Glutamatergic neuron (in vitro differentiated cells): ENCODE measurements at regions not wholly inside any gene's neighbourhood (a gene's known extent, or its start where the extent isn't known, plus 50 kb on each side); places are given as distances from the start of the nearest gene placed in this dataset.

ENCODE experiments used
- DNase-seq: peaks from one replicate; pipeline ENCODE4 v3.0.0; 2022
- H3K27ac Mint-ChIP-seq: one replicate; pipeline ENCODE4 v1.8.0; 2020; ENCODE audit warnings: mild to moderate bottlenecking, mixed read lengths, inconsistent platforms; ENCODE audit not compliant: unreplicated experiment
- H3K27me3 Mint-ChIP-seq: one replicate; pipeline ENCODE4 v1.8.0; 2020; ENCODE audit warnings: mild to moderate bottlenecking, moderate library complexity, mixed read lengths, inconsistent platforms; ENCODE audit not compliant: unreplicated experiment
- H3K36me3 Mint-ChIP-seq: one replicate; pipeline ENCODE4 v1.8.0; 2020; ENCODE audit warnings: mild to moderate bottlenecking, mixed read lengths, inconsistent platforms; ENCODE audit not compliant: unreplicated experiment
- H3K4me1 Mint-ChIP-seq: one replicate; pipeline ENCODE4 v1.8.0; 2020; ENCODE audit warnings: mild to moderate bottlenecking, low read depth, mixed read lengths, inconsistent platforms; ENCODE audit not compliant: unreplicated experiment
- H3K4me3 Mint-ChIP-seq: one replicate; pipeline ENCODE4 v1.8.0; 2020; ENCODE audit warnings: mild to moderate bottlenecking, mixed read lengths, inconsistent platforms; ENCODE audit not compliant: unreplicated experiment
- H3K9me3 Mint-ChIP-seq: one replicate; pipeline ENCODE4 v1.8.0; 2020; ENCODE audit warnings: mild to moderate bottlenecking, moderate library complexity, mixed read lengths, inconsistent platforms; ENCODE audit not compliant: unreplicated experiment
- CTCF ChIP-seq: fragments of 200-600 bp; sonication (generic); IDR thresholded peaks from one replicate; pipeline ENCODE4 v1.5.0; 2021; ENCODE audit not compliant: partially characterized antibody, unreplicated experiment

- H3K4me1 Mint-ChIP-seq, result peaks cover 49% of the 10 kb centered on the region
- no peak for DNase-seq
- H3K27ac Mint-ChIP-seq, result peak overlapping the region; percentile 99
- TF ChIP-seq CTCF, result no peak
- H3K27me3 Mint-ChIP-seq, result peaks cover 8% of the 10 kb centered on the region
- peaks cover 5% of the 10 kb centered on the region for H3K36me3 Mint-ChIP-seq
- peaks cover 9% of the 10 kb centered on the region for H3K9me3 Mint-ChIP-seq
- H3K4me3 Mint-ChIP-seq, result peak overlapping the region; percentile 70
These were observed 198.2 kb downstream of the PRL start for GRCh38 chr6:22098601-22099031.

GRCh38 chr6:22099231-22099630 is 197.6 kb downstream of the PRL start:
- Mint-ChIP-seq H3K36me3 (peaks cover 5% of the 10 kb centered on the region), H3K9me3 (peaks cover 9% of the 10 kb centered on the region), H3K27me3 (peaks cover 8% of the 10 kb centered on the region), H3K4me1 (peaks cover 52% of the 10 kb centered on the region), H3K27ac (peak overlapping the region; percentile 99), H3K4me3 (peak overlapping the region; percentile 70)
- no peak for TF ChIP-seq CTCF
- peak; percentile 82 for DNase-seq

GRCh38 chr6:22099923-22100322 is 196.9 kb downstream of the PRL start:
- Mint-ChIP-seq H3K27me3 (peaks cover 8% of the 10 kb centered on the region), H3K27ac (peak overlapping the region; percentile 99), H3K4me1 (peaks cover 53% of the 10 kb centered on the region), H3K36me3 (no peaks in the 10 kb centered on the region), H3K4me3 (peak overlapping the region; percentile 12), H3K9me3 (peaks cover 9% of the 10 kb centered on the region)
- no peak for TF ChIP-seq CTCF
- no peak for DNase-seq

GRCh38 chr6:22101163-22101562 is 195.7 kb downstream of the PRL start:
- peak overlapping the region; percentile 59 for H3K27ac Mint-ChIP-seq
- peaks cover 49% of the 10 kb centered on the region for H3K4me1 Mint-ChIP-seq
- TF ChIP-seq CTCF, result no peak
- peaks cover 8% of the 10 kb centered on the region for H3K27me3 Mint-ChIP-seq
- no peak overlapping the region for H3K4me3 Mint-ChIP-seq
- peaks cover 7% of the 10 kb centered on the region for H3K9me3 Mint-ChIP-seq
- no peak for DNase-seq
- no peaks in the 10 kb centered on the region for H3K36me3 Mint-ChIP-seq

- Mint-ChIP-seq H3K27me3 (peaks cover 8% of the 10 kb centered on the region), H3K4me1 (peaks cover 41% of the 10 kb centered on the region), H3K9me3 (peaks cover 7% of the 10 kb centered on the region), H3K4me3 (no peak overlapping the region), H3K36me3 (no peaks in the 10 kb centered on the region), H3K27ac (no peak overlapping the region)
- no peak for DNase-seq
- TF ChIP-seq CTCF, result no peak
These were observed 194.2 kb downstream of the PRL start for GRCh38 chr6:22102671-22103070.
